HG03460 (cell line): ENCODE measurements at regions not wholly inside any gene's neighbourhood (a gene's known extent, or its start where the extent isn't known, plus 50 kb on each side); places are given as distances from the start of the nearest gene placed in this dataset.
A peak's percentile ranks its signal among the peaks of the same experiment; 100 is the strongest.

ENCODE experiments used
- ATAC-seq: cut with Tn5 transposase; IDR thresholded peaks from one replicate; pipeline ENCODE4 v1.9.1; 2021; ENCODE audit not compliant: unreplicated experiment

DNA sequence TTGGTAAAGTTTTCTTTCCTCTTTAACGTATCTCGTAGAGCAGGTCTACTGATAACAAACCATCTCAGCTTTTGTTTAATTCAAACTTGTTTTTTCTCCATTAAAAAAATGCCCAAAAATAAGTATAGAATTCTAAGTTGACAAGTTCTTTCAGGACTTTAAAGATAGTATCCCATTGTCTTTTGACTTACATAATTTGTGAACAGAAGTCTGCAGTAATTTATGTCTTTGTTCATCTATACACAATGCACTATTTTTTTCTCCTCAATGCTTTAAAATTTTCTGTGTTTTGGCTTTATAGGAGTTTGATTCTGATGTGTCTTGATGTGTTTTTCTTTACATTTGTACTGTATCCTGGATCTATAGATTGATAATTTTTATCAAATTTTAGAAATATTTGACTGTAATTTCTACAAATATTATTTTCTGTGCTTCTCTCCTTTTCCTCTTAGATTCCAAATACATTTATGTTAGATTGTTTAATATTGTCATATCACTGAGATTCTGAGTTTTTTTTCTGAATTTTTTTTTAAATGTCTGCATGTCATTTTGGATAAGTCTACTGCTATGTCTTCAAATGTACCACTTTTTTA lies 143.3 kb downstream of the FTCDNL1 start:
- no peak for ATAC-seq

GRCh38 chr2:199705538-199705937 lies 145.5 kb downstream of the FTCDNL1 start:
- no peak for ATAC-seq

DNA sequence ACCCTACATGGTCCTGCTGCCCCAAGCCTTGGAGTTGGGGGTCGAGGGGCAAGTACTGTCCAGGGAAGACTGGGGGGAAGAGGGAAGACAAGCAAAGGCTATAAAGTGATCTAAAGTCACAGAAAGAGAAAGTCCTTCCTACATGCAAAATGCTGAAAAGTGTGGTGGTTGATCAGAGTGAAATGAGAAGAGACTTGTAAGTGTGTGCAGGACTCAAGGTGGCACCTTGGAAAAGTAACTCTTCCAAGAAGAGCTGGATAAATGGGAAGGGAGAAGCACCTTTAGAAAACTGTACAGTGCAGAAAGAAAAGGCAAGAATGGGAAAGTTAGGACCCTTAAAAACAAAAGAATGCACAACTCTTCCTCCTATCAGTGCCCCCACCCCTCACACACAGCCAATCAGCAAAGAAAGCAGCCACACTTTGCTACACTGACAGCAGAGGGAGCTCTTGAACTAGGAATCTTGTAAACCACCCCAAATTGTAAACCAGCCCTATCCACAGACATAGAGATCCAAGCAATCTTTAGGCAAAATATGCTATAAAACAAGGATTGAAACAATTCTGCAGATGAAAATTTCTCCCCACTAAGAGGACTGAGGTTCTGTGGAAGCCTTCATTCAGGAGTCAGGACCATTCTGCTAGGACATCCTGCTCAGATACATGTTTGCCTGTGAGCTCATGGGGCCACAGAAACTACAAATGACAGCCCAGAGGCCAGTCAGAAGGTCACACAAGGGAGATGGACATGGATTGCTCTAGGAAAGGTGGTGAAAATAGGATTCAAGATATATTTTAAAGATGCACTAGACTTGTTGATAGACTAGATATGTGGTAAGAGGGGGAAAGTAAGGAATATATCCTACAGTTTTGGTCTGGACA lies 146.4 kb downstream of the FTCDNL1 start:
- no peak for ATAC-seq

- no peak for ATAC-seq
Observed at GRCh38 chr2:199703199-199703598, 147.8 kb downstream of the FTCDNL1 start.

DNA sequence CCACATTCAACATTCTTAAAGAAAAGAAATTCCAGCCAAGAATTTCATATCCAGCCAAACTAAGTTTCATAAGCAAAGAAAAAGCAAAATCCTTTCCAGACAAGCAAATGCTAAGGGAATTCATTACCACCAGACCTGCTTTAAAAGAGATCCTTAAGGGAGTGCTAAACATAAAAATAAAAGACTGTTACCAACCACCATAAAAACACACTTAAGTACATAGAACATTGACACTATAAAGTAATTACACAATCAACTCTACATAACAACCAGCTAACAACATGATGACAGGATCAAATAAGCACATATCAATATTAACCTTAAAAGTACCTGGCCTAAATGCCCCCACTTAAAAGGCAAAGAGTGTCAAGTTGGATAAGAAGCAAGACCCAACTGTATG lies 153.5 kb downstream of the FTCDNL1 start:
- no peak for ATAC-seq

GRCh38 chr2:199696048-199696447 lies 154.9 kb downstream of the FTCDNL1 start:
- no peak for ATAC-seq

GRCh38 chr2:199693861-199694260 lies 157.1 kb downstream of the FTCDNL1 start:
- ATAC-seq: no peak

DNA sequence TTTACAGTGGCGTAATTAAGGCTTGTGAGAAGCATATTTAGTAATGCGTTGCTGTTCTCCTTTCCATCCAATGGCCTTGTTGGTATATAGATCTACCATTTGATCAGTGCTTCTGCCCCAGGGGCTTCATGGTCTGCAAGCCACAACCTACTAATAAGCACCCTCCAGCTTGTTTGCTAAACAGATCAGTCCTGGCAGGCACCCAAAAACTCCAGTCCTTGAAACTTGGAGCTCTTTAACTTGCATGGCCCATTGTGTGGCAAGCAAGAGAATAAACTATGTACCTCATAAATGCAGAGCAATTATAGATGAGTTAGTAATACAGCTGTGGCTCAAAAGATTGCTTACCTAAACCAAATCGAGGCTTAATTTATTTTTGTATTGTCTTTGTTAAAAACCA lies 158.5 kb downstream of the FTCDNL1 start:
- no peak for ATAC-seq

GRCh38 chr2:199690225-199690624 lies 160.8 kb downstream of the FTCDNL1 start:
- no peak for ATAC-seq

DNA sequence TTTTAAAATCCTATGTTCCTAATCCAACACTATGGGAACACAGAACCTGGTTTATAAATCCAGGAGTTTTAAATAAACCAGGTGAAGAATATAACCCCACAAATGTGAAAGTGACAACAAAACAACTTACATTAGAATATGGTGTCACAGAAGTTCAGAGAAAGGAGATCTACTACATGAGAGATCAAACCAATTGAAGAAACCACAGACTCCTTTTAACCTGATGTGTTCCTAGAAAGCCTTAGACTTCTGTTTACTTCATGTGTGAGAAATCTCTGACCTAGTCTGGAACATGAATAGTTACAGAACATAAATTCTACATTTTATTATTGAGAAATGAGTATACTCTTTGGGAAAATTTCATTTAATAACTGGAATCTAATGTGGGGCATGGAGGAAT lies 165.3 kb downstream of the FTCDNL1 start:
- no peak for ATAC-seq

DNA sequence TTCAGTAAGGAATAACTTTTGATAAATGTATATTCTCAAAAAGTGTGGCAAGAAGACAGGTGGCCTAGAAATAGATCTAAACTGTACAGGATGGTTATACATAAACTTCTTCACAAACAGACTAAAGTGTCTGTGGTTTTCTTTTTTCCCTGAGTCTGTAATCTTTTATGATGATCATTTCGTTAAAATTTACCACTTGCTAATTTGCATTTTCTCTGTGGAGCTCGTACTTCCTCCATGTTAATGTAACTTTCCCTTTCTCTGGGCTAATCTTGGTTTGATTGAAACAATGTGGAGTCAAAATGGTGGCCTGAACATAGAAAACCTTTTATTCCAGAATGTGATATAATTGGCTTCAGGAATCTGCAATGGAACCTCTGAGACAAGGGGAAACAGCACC lies 166.2 kb downstream of the FTCDNL1 start:
- ATAC-seq: no peak

DNA sequence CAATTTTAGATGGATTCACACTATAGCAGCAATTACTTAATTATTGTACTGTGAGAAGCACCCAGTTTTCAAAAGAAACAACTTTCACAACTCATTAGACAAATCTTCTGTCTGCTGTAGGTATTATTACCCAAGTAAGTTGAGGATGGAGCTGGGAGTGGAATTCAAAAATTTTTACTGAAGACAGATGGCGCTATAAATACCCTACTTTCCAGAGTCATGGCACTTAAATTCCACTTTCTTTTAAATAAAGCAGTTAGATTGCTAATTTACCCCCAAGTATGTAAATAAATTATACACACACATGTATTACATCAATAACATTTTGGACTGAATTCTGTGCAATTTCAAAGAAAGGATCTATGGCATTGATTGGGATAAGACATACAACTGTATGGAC lies 166.8 kb downstream of the FTCDNL1 start:
- ATAC-seq: no peak

- no peak for ATAC-seq
Observed at GRCh38 chr2:199682001-199682400, 169.0 kb downstream of the FTCDNL1 start.

GRCh38 chr2:199680482-199680881 lies 170.5 kb downstream of the FTCDNL1 start:
- ATAC-seq: no peak

GRCh38 chr2:199679883-199680282 lies 171.1 kb downstream of the FTCDNL1 start:
- ATAC-seq: no peak

- ATAC-seq: no peak
Observed at GRCh38 chr2:199677881-199678280, 173.1 kb downstream of the FTCDNL1 start.

DNA sequence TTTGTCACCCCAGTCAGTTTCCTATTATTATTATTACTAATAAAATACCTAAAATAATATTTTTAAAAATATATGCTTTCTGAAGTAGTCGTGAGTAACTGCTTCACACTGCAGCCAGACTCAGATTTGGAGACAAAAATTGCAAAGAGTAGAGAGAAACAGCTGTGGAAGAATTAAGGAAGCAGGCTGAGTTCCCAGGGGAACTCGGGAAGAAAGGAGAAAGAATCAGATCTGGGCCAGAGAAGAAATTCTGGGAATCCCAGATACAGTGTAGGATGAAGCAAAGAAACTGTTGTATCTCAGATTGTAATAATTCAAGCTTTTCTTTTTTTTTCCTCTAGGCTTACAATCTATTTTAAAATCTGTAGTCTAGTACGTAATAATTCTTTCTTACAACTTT lies 182.3 kb downstream of the FTCDNL1 start:
- no peak for ATAC-seq

DNA sequence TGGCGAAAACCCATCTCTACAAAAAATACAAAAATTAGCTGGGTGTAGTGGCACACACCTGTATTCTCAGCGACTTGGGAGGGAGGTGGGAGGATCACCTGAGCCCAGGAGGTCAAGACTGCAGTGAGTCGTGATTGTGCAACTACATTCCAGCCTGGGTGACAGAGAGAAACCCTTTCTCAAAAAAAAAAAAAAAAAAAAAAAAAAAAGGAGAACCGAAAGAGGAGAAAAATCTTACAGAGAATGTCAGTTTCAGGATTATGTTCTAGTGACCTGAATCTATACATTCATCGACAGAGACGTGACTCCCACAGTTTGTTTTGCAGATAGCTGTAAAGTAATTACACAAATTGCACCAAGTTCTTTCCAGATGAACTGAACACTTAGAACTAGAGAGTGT lies 187.8 kb downstream of the FTCDNL1 start:
- ATAC-seq: no peak

DNA sequence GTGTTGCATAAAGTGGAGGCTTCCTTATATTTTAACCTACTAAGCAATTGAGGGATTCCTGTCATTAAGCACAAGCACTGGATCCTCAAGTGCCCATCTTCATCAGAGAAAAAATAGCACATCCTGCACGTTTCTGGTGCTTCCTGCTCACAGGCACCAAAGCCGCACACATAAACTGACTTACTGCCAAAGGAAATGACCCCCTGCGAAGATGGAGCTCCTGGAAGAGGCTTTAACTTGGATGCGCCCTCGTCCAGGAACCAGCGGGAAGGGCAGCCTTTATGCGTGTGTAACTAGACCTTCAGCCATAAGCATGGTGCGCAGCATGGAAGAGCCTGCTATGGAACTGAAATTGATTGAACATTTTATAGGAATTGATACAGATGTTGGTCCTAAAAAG lies 188.7 kb downstream of the FTCDNL1 start:
- no peak for ATAC-seq

DNA sequence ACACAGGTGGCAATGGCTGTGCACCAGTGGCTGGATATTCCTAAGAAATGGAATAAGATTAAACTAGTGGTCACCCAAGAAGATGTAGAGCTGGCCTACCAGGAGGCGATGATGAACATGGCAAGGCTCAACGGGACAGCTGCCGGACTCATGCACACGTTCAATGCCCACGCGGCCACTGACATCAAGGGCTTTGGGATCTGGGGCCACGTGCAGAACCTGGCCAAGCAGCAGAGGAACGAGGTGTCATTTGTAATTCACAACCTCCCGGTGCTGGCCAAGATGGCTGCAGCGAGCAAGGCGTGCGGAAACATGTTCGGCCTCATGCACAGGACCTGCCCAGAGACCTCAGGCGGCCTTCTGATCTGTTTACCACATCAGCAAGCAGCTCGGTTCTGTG lies 190.8 kb downstream of the FTCDNL1 start:
- ATAC-seq: no peak

GRCh38 chr2:199659207-199659606 lies 191.8 kb downstream of the FTCDNL1 start:
- ATAC-seq: no peak

GRCh38 chr2:199646439-199646838 lies 188.7 kb upstream of the SATB2 start:
- ATAC-seq: peak; percentile 90

DNA sequence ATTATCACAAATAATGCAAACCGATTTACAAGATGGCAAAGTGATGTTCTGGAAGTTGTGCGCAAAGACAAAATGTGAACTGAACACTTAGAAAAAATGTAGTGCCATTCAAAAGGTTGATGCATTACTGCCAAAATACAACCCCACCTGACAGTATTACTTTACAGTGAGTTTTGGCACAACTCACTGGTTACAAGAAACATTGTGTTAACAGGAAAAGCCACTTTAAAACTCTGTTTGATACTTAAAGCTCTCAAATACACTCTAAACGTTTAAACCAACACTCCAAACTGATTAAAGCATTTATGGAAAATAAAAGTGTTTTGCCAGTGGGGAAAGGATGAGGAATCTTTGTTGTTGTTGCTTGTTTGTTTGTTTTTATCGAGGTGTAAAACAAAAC lies 173.4 kb upstream of the SATB2 start:
- no peak for ATAC-seq
